Neural progenitor cell (in vitro differentiated cells): ENCODE measurements at regions not wholly inside any gene's neighbourhood (a gene's known extent, or its start where the extent isn't known, plus 50 kb on each side); places are given as distances from the start of the nearest gene placed in this dataset.

ENCODE experiments used
- CTCF ChIP-seq: fragments of 200-600 bp; sonication (generic); IDR thresholded peaks from 2 replicates; pipeline ENCODE4 v1.5.1; 2017; ENCODE audit warnings: antibody characterized with exemption, mild to moderate bottlenecking
- EZH2 ChIP-seq: fragments of 200-600 bp; sonication (generic); IDR thresholded peaks from 2 replicates; pipeline ENCODE4 v1.6.1; 2017; ENCODE audit warnings: antibody characterized with exemption, mild to moderate bottlenecking, moderate library complexity

- no peak for TF ChIP-seq CTCF
- TF ChIP-seq EZH2, result no peak
These were observed 351.8 kb upstream of the AMOT start for GRCh38 chrX:113192418-113192817.
